ENCODE measurements at regions not wholly inside any gene's neighbourhood (a gene's known extent, or its start where the extent isn't known, plus 50 kb on each side); places are given as distances from the start of the nearest gene placed in this dataset.

- no peak for TF ChIP-seq EZH2 (IDR thresholded peaks at IDR 0.05; ENCODE audit: insufficient read depth, poor library complexity, severe bottlenecking)
- no peak for TF ChIP-seq EZH2phosphoT487 (IDR thresholded peaks at IDR 0.05; ENCODE audit: insufficient read depth, low read depth)
Measured at GRCh38 chr2:84247532-84247931, 211.5 kb downstream of the SUCLG1 start.

All from GM23248 (cell line).